ENCODE measurements at regions not wholly inside any gene's neighbourhood (a gene's known extent, or its start where the extent isn't known, plus 50 kb on each side); places are given as distances from the start of the nearest gene placed in this dataset.

GRCh38 chr16:54693864-54694263 is 236.8 kb upstream of the IRX5 start:
- Histone ChIP-seq H3K9me3 (peaks cover 0 to 7% (median 0%) of the 10 kb centered on the region in 4 donors), H3K4me3 (no peak overlapping the region), H3K4me1 (no peaks in the 10 kb centered on the region), H3K27ac (no peak overlapping the region), H3K27me3 (no peaks in the 10 kb centered on the region), H3K36me3 (no peaks in the 10 kb centered on the region)
- TF ChIP-seq CTCF (IDR thresholded peaks at IDR 0.05) = no peak
- TF ChIP-seq POLR2A (IDR thresholded peaks at IDR 0.05) = no peak
- no peak for TF ChIP-seq EP300 (IDR thresholded peaks at IDR 0.05)
- no peak for DNase-seq (ENCODE audit: low spot score in 2 of 2)

- H3K36me3 ChIP-seq = no peaks in the 10 kb centered on the region
- H3K4me1 ChIP-seq = no peaks in the 10 kb centered on the region
- no peak for DNase-seq (ENCODE audit: low spot score in 2 of 2)
- H3K9me3 ChIP-seq = peaks cover 0 to 7% (median 0%) of the 10 kb centered on the region in 4 donors
- no peaks in the 10 kb centered on the region for H3K27me3 ChIP-seq
- H3K27ac ChIP-seq = no peak overlapping the region
- H3K4me3 ChIP-seq = no peak overlapping the region
- WGBS, 2 donors = 70 to 85% methylated on average over 2 of the region's 2 CpGs
- no peak for TF ChIP-seq POLR2A (IDR thresholded peaks at IDR 0.05)
- TF ChIP-seq CTCF (IDR thresholded peaks at IDR 0.05) = no peak
- TF ChIP-seq EP300 (IDR thresholded peaks at IDR 0.05) = no peak
These were observed 240.0 kb upstream of the IRX5 start for GRCh38 chr16:54690710-54691109.

GRCh38 chr16:54690306-54690705 is 240.4 kb upstream of the IRX5 start:
- no peak for DNase-seq (ENCODE audit: low spot score in 2 of 2)
- Histone ChIP-seq H3K4me3 (no peak overlapping the region), H3K27ac (no peak overlapping the region), H3K9me3 (peaks cover 0 to 7% (median 0%) of the 10 kb centered on the region in 4 donors), H3K4me1 (no peaks in the 10 kb centered on the region), H3K36me3 (no peaks in the 10 kb centered on the region), H3K27me3 (no peaks in the 10 kb centered on the region)
- 79 to 83% methylated on average over 2 of the region's 2 CpGs for WGBS, 2 donors
- no peak for TF ChIP-seq POLR2A (IDR thresholded peaks at IDR 0.05)
- no peak for TF ChIP-seq EP300 (IDR thresholded peaks at IDR 0.05)
- no peak for TF ChIP-seq CTCF (IDR thresholded peaks at IDR 0.05)

GRCh38 chr16:54689072-54689865 is 241.4 kb upstream of the IRX5 start:
- H3K27me3 ChIP-seq = no peaks in the 10 kb centered on the region
- no peak for DNase-seq (ENCODE audit: low spot score in 2 of 2)
- peaks cover 0 to 7% (median 0%) of the 10 kb centered on the region in 4 donors for H3K9me3 ChIP-seq
- H3K4me3 ChIP-seq = no peak overlapping the region
- H3K4me1 ChIP-seq = no peaks in the 10 kb centered on the region
- H3K36me3 ChIP-seq = no peaks in the 10 kb centered on the region
- WGBS, 2 donors = 81 to 87% methylated on average over 7 of the region's 7 CpGs
- no peak overlapping the region for H3K27ac ChIP-seq
- TF ChIP-seq EP300 (IDR thresholded peaks at IDR 0.05) (no peak), CTCF (IDR thresholded peaks at IDR 0.05) (no peak), POLR2A (IDR thresholded peaks at IDR 0.05) (no peak)

GRCh38 chr16:54688339-54688738 is 242.3 kb upstream of the IRX5 start:
- WGBS, 2 donors = 94 to 95% methylated on average over 1 of the region's 1 CpG
- Histone ChIP-seq H3K27ac (no peak overlapping the region), H3K4me3 (no peak overlapping the region), H3K4me1 (no peaks in the 10 kb centered on the region), H3K9me3 (peaks cover 0 to 6% (median 0%) of the 10 kb centered on the region in 4 donors), H3K36me3 (no peaks in the 10 kb centered on the region), H3K27me3 (no peaks in the 10 kb centered on the region)
- DNase-seq (ENCODE audit: low spot score in 2 of 2) = no peak
- no peak for TF ChIP-seq CTCF (IDR thresholded peaks at IDR 0.05)
